HG03097 (cell line): ENCODE measurements at regions not wholly inside any gene's neighbourhood (a gene's known extent, or its start where the extent isn't known, plus 50 kb on each side); places are given as distances from the start of the nearest gene placed in this dataset.
"Not testable (repeated sequence)": the region's sequence is repeated elsewhere in the genome, so short reads cannot be mapped to it uniquely, and the experiment has no call there.

Experiments
- ATAC-seq: cut with Tn5 transposase; IDR thresholded peaks from one replicate; pipeline ENCODE4 v1.9.1; 2021; ENCODE audit not compliant: unreplicated experiment, low FRiP score

- ATAC-seq = not testable (repeated sequence)
These were observed 125.3 kb downstream of the GOLGA6L4 start for GRCh38 chr15:84360902-84361301.

DNA sequence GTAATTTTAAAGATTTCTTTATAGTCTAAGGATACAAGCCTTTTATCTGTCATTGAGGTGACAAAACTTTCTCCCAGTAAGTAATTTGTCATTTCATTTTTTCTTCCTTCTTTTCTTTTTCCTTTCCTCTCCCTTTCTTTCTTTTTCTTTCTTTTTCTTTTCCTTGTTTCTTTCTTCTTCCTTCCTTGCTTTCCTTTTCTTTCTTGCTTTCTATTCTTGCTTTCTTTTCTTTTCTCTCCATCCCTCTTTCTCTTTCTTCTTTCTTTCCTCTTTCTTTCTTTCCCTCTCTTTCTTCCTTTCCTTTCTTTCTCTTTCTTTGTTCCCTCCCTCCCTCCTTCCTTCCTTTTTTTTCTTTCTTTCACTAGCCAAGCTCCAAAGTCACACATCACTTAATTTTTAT is 148.8 kb downstream of the GOLGA6L4 start:
- not testable (repeated sequence) for ATAC-seq

GRCh38 chr15:84387086-84387485 is 151.5 kb downstream of the GOLGA6L4 start:
- no peak for ATAC-seq

- not testable (repeated sequence) for ATAC-seq
These were observed 152.6 kb downstream of the GOLGA6L4 start for GRCh38 chr15:84388201-84388600.

DNA sequence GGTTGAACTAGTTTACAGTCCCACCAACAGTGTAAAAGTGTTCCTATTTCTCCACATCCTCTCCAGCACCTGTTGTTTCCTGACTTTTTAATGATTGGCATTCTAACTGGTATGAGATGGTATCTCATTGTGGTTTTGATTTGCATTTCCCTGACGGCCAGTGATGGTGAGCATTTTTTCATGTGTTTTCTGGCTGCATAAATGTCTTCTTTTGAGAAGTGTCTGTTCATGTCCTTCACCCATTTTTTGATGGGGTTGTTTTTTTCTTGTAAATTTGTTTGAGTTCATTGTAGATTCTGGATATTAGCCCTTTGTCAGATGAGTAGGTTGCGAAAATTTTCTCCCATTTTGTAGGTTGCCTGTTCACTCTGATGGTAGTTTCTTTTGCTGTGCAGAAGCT is 153.1 kb downstream of the GOLGA6L4 start:
- not testable (repeated sequence) for ATAC-seq

GRCh38 chr15:84390324-84390723 is 154.8 kb downstream of the GOLGA6L4 start:
- not testable (repeated sequence) for ATAC-seq

DNA sequence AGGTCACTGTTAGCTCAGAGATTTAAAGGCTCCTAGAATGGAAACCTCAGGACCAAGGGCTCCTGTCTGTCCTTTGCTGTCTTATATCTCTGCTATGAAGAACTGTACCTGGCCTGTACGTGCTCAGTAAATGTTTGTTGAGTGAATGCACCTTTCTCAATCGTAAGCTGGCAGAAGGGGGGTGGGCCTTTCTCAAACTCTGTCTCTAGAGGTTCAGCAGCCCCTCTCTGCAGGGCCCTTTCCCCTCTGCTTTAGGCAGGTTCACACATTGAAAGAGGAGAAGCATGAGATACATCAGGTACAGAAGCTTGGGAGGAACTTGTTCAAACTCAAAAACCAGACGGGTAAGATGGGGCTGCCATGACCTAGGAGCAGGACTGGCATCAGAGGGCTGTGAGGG is 155.6 kb downstream of the GOLGA6L4 start:
- ATAC-seq = no peak

DNA sequence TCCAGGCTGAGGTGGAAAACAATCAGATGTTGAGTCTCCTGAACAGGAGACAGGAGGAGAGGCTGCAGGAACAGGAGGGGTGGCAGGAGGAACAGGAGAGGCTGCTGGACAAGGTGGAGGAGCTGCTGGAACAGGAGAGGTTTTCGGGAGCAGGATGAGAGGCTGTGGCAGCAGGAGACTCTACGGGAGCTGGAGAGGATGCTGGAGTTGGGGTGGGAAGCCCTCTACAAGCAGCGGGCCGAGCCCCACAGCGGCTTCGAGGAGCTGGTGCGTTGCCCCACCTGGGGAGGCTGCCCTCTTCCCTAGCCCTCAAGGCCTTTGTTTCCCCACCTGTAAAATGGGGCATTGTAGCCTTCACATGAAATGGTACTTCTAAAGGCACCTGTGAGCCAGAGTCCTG is 156.4 kb downstream of the GOLGA6L4 start:
- not testable (repeated sequence) for ATAC-seq

GRCh38 chr15:84393386-84393936 is 157.9 kb downstream of the GOLGA6L4 start:
- not testable (repeated sequence) for ATAC-seq

- not testable (repeated sequence) for ATAC-seq
These were observed 158.4 kb downstream of the GOLGA6L4 start for GRCh38 chr15:84393966-84394365.

DNA sequence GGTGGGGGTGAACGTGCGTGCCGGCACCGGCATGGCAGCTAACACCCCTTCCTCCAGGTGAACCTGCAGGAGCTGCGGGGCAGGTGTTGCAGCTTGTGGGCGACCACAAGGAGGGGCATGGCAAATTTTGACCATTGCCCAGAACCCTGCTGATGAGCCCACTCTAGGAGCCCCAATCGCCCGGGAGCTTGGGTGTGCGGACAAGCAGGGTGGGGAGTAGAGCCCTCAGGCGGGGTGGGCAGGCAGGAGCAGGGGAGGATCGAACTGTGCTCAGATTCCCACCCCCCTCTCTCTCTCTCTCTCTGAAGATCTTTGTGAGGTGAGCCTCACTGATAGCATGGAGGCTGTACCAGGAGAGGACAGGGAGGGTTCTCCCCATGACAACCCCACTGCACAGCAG is 159.8 kb downstream of the GOLGA6L4 start:
- not testable (repeated sequence) for ATAC-seq

- ATAC-seq = not testable (repeated sequence)
These were observed 160.3 kb downstream of the GOLGA6L4 start for GRCh38 chr15:84395881-84396280.

- ATAC-seq = not testable (repeated sequence)
These were observed 161.5 kb downstream of the GOLGA6L4 start for GRCh38 chr15:84397066-84397465.

DNA sequence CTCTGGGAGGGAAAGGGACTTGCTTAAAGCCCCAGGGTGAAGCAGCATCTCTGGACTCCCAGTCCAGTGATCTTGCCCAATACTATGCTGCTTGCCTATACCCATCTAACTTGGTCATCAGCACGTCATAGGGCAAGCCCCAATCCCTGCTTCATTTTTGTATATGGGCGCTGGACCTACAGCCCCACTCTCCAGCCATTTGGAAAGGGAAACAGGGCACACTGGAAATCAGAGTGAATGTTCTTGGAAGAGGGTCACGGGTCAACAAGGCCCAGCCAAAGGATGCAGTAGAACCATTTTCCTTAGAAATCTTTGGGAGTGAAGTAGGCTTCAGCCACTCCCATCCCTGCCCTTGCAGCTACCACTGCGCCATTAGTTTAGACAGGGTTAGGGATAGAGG is 162.5 kb downstream of the GOLGA6L4 start:
- ATAC-seq = not testable (repeated sequence)

- no peak for ATAC-seq
These were observed 163.5 kb downstream of the GOLGA6L4 start for GRCh38 chr15:84398763-84399701.

- no peak for ATAC-seq
These were observed 164.6 kb downstream of the GOLGA6L4 start for GRCh38 chr15:84400017-84400740.

- ATAC-seq = no peak
These were observed 165.2 kb downstream of the GOLGA6L4 start for GRCh38 chr15:84400820-84401219.

DNA sequence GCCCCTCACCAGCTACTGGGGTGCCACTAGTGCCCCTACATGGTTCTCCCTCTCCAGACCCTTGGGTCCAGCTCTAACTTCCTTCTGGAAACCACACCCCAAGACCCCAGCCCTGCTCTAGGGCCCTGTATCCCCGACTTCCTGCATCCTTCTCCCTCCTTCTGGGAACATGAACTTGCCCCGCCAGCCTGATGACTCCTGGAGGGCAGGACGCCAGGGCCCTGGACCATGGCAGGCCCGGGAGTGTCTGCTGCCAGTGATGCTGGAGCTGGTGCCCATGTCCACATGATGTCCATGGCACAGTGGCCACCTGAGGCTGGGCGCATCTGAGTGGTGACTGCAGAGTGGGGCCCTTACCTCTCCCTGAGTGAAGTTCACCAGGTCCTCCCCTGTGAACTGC is 165.9 kb downstream of the GOLGA6L4 start:
- ATAC-seq = not testable (repeated sequence)

DNA sequence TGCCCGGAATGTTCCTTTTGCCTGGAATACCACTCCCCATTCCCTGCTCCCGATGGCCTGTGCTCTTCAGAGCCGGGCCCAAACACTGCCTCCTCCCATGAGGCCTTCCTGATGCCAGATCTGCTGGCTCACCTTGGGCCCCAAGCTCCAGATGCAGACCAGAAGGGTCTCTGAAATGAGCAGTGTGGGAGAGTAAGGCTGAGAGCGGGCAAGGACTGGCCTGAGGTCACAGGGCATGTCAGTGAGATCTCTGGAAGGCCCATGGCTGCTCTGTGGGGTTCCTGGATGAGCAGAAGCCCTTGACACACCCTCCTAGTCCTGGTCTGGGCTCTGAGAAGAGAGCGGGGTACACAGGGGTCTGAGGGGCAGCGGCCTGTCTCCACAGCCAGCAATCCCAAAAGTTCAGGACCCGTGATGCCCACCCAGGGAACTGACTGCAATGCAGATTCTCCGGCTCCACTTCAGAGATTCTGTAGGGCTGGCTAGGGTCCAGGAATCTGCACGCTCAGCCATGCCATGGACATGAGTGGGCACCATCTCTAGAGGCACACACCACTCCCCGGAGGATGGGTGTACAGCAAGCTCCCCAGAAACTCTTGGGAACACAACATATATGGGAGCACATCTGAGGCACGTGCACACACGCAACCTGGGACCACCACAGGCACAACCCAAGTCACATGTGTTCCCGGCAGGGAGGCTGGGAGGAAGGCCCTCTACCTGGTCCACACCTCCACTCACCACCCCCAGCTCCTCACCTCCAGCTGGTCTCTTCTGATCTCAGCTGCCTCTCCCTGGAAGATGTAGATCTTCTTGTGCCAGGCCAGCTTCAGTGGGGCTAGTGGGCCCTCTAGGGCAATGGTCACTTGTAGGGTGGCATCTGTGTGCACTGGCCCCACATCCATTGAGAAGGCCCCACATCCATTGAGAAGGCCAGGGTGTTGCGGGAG is 166.6 kb downstream of the GOLGA6L4 start:
- not testable (repeated sequence) for ATAC-seq
